Pancreas (tissue), 10 donors: ENCODE measurements at regions not wholly inside any gene's neighbourhood (a gene's known extent, or its start where the extent isn't known, plus 50 kb on each side); places are given as distances from the start of the nearest gene placed in this dataset.

ENCODE experiments used
- ATAC-seq, 4 donors: fragments of 200-7000 bp; cut with Tn5 transposase; one replicate each; pipeline versions ENCODE4 v1.8.0 to v1.9.1; 2020; ENCODE audit warnings: mild to moderate bottlenecking in 4 of 4, moderate library complexity in 4 of 4
- DNase-seq, 6 donors: peaks; one replicate each; pipeline ENCODE4 v3.0.0-alpha.2; 2020
- FAIRE-seq: peaks from 2 replicates; lab custom pipeline; 2012; peaks lifted over from hg19 to GRCh38; lab: Jason Lieb, UNC
- H3K27ac ChIP-seq, 4 donors: fragments of 200-600 bp; sonication (generic); 1 replicate in 3 of 4; 2 replicates in 1 of 4; pipeline versions ENCODE4 v1.5.0 to v1.8.0; 2020
- H3K27me3 ChIP-seq, 4 donors: fragments of 200-600 bp; one replicate each; pipeline ENCODE4 v1.8.0; 2021
- H3K36me3 ChIP-seq, 3 donors: fragments of 200-600 bp; sonication (generic) in 1 of 3; one replicate each; pipeline versions ENCODE4 v1.5.0 to v1.8.0; 2020 to 2021
- H3K4me1 ChIP-seq, 3 donors: fragments of 200-600 bp; one replicate each; pipeline ENCODE4 v1.8.0; 2021
- H3K4me3 ChIP-seq, 4 donors: fragments of 200-600 bp; sonication (generic) in 2 of 4; one replicate each; pipeline versions ENCODE4 v1.5.0 to v1.8.0; 2020 to 2021
- H3K9me3 ChIP-seq, 4 donors: fragments of 200-600 bp; one replicate each; pipeline ENCODE4 v1.8.0; 2021
- WGBS, 2 donors: extraction: QIAGEN DNeasy Blood & Tissue Kit; methylation state at CpG; one replicate each; pipeline ENCODE4 v1.1.7; 2013; 5-methylcytosine and 5-hydroxymethylcytosine counted together
- intact Hi-C, 3 donors: fragments of 100-400 bp; cut with DNase I; formaldehyde crosslinking; loops; one replicate each; pipeline versions ENCODE4 v1.11.1 to v1.14.2; 2022
- TF ChIP-seq, protein P1 (sequence below), 4 donors: fragments of 200-600 bp; sonication (generic) in 3 of 4; IDR thresholded peaks; one replicate each; pipeline versions ENCODE4 v1.5.0 to v1.8.0; 2021; ENCODE audit warnings: antibody characterized with exemption in 4 of 4
- donor health status: healthy with polysubstance abuse.
- donor health status: DM: no; HTN: no; CAD: no; lungs with moderate emphysema.
- donor health status: DM: no; HTN: no; CAD: no.
- donor health status: control.
- donor health status: control.
- donor health status: Bipolar disorder and iron deficiency.
- donor health status: DM: yes; HTN: yes; CAD: no.
- donor health status: DM: no; HTN: no; CAD: no.
- donor health status: DM: no; HTN: no; CAD: no.
- donor health status: DM: yes; HTN: yes; CAD: no.

DNA sequence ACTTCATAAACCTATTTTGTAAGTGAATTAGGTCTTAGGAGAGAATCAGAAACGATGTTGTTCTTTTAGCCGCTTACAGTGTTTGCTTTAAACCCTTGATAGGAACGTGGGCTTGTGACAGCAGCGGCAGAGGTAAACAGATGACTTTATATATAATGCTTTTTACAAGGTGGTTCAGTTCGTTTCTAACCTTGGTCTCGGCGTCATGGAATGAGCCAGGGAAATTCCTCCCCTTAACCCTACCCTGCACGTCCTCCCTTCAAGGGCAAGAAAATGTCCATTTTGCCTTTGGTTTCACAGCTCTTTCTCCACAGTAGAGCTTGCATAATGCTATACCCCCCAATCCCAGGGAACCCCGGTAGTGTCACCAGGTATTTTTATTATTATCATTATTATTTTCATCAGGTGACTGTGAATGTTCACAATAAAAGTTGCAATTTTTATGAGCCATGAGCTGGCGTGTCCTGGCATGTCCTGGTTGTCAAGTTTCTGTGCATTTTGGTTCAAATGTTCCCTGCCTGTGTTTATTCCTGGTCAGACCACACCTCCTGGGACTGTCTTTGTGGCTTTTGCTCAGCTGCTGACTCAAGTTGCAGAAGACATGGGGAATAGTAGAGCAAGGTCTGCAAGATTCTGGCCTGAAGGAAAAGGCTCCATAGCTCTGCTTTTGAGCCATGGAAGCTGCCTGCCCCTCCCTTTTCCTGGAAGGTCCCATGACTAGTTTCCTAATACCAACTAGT is 112.8 kb upstream of the BMP2 start:
- Histone ChIP-seq H3K27me3 (no peaks in the 10 kb centered on the region), H3K27ac (no peak overlapping the region), H3K4me1 (no peaks in the 10 kb centered on the region), H3K36me3 (no peaks in the 10 kb centered on the region), H3K4me3 (no peak overlapping the region), H3K9me3 (no peaks in the 10 kb centered on the region)
- WGBS, 2 donors, result 42 to 46% methylated on average over 10 of the region's 10 CpGs
- FAIRE-seq (no peak), ATAC-seq (peak in 2 of 4 donors; percentile 33 to 37), DNase-seq (no peak)
- intact Hi-C loops, result no loop called here
- TF ChIP-seq, protein P1, sequence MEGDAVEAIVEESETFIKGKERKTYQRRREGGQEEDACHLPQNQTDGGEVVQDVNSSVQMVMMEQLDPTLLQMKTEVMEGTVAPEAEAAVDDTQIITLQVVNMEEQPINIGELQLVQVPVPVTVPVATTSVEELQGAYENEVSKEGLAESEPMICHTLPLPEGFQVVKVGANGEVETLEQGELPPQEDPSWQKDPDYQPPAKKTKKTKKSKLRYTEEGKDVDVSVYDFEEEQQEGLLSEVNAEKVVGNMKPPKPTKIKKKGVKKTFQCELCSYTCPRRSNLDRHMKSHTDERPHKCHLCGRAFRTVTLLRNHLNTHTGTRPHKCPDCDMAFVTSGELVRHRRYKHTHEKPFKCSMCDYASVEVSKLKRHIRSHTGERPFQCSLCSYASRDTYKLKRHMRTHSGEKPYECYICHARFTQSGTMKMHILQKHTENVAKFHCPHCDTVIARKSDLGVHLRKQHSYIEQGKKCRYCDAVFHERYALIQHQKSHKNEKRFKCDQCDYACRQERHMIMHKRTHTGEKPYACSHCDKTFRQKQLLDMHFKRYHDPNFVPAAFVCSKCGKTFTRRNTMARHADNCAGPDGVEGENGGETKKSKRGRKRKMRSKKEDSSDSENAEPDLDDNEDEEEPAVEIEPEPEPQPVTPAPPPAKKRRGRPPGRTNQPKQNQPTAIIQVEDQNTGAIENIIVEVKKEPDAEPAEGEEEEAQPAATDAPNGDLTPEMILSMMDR (IDR thresholded peaks at IDR 0.05), result no peak

DNA sequence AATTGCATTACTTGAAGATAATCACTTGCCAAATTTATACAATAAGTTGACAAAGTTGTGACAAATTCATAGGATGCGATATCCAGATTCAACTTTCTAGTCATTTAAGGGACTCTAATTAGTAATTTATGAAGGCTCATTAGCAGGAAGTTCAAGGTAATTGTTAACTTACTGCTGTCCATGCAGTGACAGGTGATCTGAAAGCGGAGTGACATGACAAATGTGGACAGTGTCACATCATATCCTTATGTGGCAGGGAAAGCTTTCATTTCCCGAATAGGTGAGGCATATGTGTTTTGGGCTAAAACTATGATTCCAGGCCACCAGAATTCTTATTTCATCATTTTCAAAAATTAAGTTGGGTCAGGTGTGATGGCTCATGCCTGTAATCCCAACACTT is 115.9 kb upstream of the BMP2 start:
- H3K27me3 ChIP-seq, result no peaks in the 10 kb centered on the region
- DNase-seq (no peak), ATAC-seq (no peak), FAIRE-seq (no peak)
- WGBS, 2 donors, result 88 to 91% methylated on average over 3 of the region's 3 CpGs
- H3K36me3 ChIP-seq, result no peaks in the 10 kb centered on the region
- no peak overlapping the region for H3K4me3 ChIP-seq
- TF ChIP-seq, protein P1 (IDR thresholded peaks at IDR 0.05), result no peak
- intact Hi-C loops, result no loop called here
- no peaks in the 10 kb centered on the region for H3K9me3 ChIP-seq
- no peaks in the 10 kb centered on the region for H3K4me1 ChIP-seq
- H3K27ac ChIP-seq, result no peak overlapping the region

DNA sequence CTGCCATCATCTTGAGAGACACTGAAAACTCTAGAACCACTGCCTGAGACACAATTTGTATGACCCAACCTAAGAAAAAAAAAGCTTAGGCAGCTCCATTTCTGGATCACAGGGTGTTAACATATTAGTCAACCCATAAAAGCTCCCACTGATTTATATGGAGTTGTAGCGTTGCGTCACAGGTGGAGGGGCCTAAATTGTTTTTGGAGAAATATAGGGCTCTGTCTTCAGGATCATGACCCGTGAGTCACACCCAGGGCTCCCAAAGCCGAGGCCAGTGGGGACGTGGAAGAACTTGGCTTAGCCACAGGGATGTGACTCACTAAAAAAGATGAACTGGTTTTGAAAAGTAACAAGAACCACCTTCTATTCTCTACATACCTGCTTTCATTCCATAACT is 116.5 kb upstream of the BMP2 start:
- ATAC-seq (peak in 2 of 4 donors; percentile 24 to 64), DNase-seq (no peak), FAIRE-seq (no peak)
- H3K4me1 ChIP-seq, result no peaks in the 10 kb centered on the region
- no peaks in the 10 kb centered on the region for H3K9me3 ChIP-seq
- intact Hi-C loops, result no loop called here
- no peaks in the 10 kb centered on the region for H3K27me3 ChIP-seq
- WGBS, 2 donors, result 77 to 82% methylated on average over 5 of the region's 5 CpGs
- TF ChIP-seq, protein P1 (IDR thresholded peaks at IDR 0.05), result no peak
- H3K27ac ChIP-seq, result no peak overlapping the region
- no peak overlapping the region for H3K4me3 ChIP-seq
- no peaks in the 10 kb centered on the region for H3K36me3 ChIP-seq

DNA sequence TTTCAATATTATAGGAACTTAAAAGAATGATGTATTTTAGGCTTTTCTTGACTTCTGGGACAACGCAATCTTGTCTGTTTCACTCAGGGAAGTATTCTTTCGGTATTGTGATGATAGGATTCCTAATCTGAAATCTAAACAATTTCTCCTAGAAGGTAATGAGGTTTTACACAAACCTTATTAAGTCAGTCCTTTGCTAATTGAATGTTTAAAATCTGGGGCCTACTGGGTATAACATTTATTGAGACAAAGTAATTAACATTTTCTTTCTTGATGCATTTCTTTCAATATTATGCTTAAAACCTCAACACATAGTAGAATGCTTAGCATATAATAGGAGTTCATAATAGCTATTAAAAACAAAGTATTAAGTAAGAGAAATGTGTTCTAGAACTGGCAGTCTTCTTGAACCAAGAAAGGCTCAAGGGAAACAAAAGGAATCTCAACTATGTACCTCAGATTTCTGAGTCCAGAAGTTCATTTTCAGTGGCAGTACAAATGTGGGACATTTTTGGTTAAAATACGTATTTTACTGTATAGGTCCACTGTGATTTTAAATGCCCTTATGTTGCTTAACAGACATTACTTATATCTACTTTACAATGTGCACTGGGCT is 121.4 kb upstream of the BMP2 start:
- DNase-seq (no peak), FAIRE-seq (peak; percentile 57), ATAC-seq (no peak)
- Histone ChIP-seq H3K4me1 (no peaks in the 10 kb centered on the region), H3K4me3 (no peak overlapping the region), H3K27me3 (no peaks in the 10 kb centered on the region), H3K36me3 (no peaks in the 10 kb centered on the region), H3K9me3 (no peaks in the 10 kb centered on the region), H3K27ac (no peak overlapping the region)
- intact Hi-C loops, result no loop called here
- 91% methylated on average over 3 of the region's 3 CpGs for WGBS, 2 donors
- TF ChIP-seq, protein P1 (IDR thresholded peaks at IDR 0.05), result no peak
